K562 (cell line): ENCODE measurements at regions not wholly inside any gene's neighbourhood (a gene's known extent, or its start where the extent isn't known, plus 50 kb on each side); places are given as distances from the start of the nearest gene placed in this dataset.

ENCODE experiments used
- ATAC-seq: fragments of 200-7000 bp; cut with Tn5 transposase; 3 replicates; pipeline ENCODE4 v1.9.1; 2020; ENCODE audit warnings: moderate library complexity
- BruUV-seq: library from RNA; stranded (reverse); fragments of 400-500 nt; replicated peaks from 2 replicates; lab custom pipeline; 2021; lab: Mats Ljungman, UMichigan
- CTCF ChIA-PET: fragments of 300-600 bp; formaldehyde crosslinking; extraction: SDS; loops from one replicate; lab custom pipeline; 2021; ENCODE audit warnings: low intra/inter-chr PET ratio; lab: Yijun Ruan, JAX
- POLR2A ChIA-PET: fragments of 300-600, 350-650 bp; sonication (Branson Sonifier 250); formaldehyde crosslinking; extraction: SDS; loops from one replicate; lab custom pipeline; 2021; ENCODE audit warnings: antibody characterized with exemption, inconsistent platforms; lab: Yijun Ruan, JAX
- DNase-seq, 4 experiments: peaks; one replicate each; pipeline versions ENCODE4 v3.0.0 to v3.0.0-alpha.2; 2011 to 2018; ENCODE audit warnings: low spot score in 3 of 4, mixed read lengths in 3 of 4; ENCODE audit errors: extremely low read depth in 1 of 4
- FAIRE-seq: peaks from 2 replicates; lab custom pipeline; 2011; peaks lifted over from hg19 to GRCh38; lab: Jason Lieb, UNC
- H2AFZ ChIP-seq: 2 replicates; pipeline ENCODE4 v1.6.0; 2011; ENCODE audit warnings: low read depth, low read length, control low read depth, inconsistent platforms
- H3K27ac ChIP-seq: fragments of 200-600 bp; 3 replicates; pipeline ENCODE4 v1.8.0; 2011; ENCODE audit warnings: low read depth, mild to moderate bottlenecking, control low read depth, inconsistent platforms, low read length, moderate library complexity, mixed read lengths; ENCODE audit errors: extremely low read depth
- H3K27me3 ChIP-seq, 2 experiments: fragments of 300-600 bp in 1 of 2; 2 replicates in 1 of 2; 3 replicates in 1 of 2; pipeline versions ENCODE4 v1.6.0 to v1.8.0; 2011; ENCODE audit warnings: inconsistent platforms in 2 of 2, low read length in 2 of 2, mild to moderate bottlenecking in 1 of 2, mixed read lengths in 1 of 2, moderate library complexity in 1 of 2; ENCODE audit not compliant: control insufficient read depth in 2 of 2, insufficient read depth in 2 of 2
- H3K36me3 ChIP-seq: fragments of 300-600 bp; 3 replicates; pipeline ENCODE4 v1.8.0; 2011; ENCODE audit warnings: mild to moderate bottlenecking, low read length, inconsistent platforms; ENCODE audit not compliant: control insufficient read depth, insufficient read depth
- H3K4me1 ChIP-seq, 2 experiments: fragments of 200-600 bp in 1 of 2; replicated peaks in 1 of 2; 2 replicates in 1 of 2; 3 replicates in 1 of 2; pipeline versions ENCODE4 v1.5.1 to v1.8.0; 2011; ENCODE audit warnings: inconsistent platforms in 2 of 2, low read length in 2 of 2, mild to moderate bottlenecking in 1 of 2, mixed read lengths in 1 of 2, moderate library complexity in 1 of 2; ENCODE audit not compliant: control insufficient read depth in 2 of 2, insufficient read depth in 2 of 2
- H3K4me2 ChIP-seq: 2 replicates; pipeline ENCODE4 v1.6.1; 2011; ENCODE audit warnings: low read length, control low read depth, inconsistent platforms, mixed read lengths; ENCODE audit not compliant: insufficient read depth
- H3K4me3 ChIP-seq: fragments of 200-600 bp; sonication (generic), shearing (Covaris generic); 2 replicates; pipeline ENCODE4 v1.5.1; 2016; ENCODE audit warnings: control low read depth, inconsistent platforms
- H3K79me2 ChIP-seq: fragments of 200-600 bp; 3 replicates; pipeline ENCODE4 v1.8.0; 2011; ENCODE audit warnings: low read length, inconsistent platforms; ENCODE audit not compliant: control insufficient read depth, insufficient read depth
- H3K9ac ChIP-seq, 2 experiments: 2 replicates each; pipeline versions ENCODE4 v1.6.0 to v1.6.1; 2011; ENCODE audit warnings: low read depth in 2 of 2, low read length in 2 of 2, control low read depth in 1 of 2, inconsistent platforms in 1 of 2, mild to moderate bottlenecking in 1 of 2, mixed read lengths in 1 of 2; ENCODE audit not compliant: insufficient read depth in 1 of 2
- H3K9me1 ChIP-seq: one replicate; pipeline ENCODE4 v1.6.0; 2011; ENCODE audit warnings: inconsistent platforms, mild to moderate bottlenecking, low read length, moderate library complexity; ENCODE audit not compliant: control insufficient read depth, insufficient read depth
- H3K9me3 ChIP-seq: replicated peaks from 2 replicates; pipeline ENCODE4 v1.5.1; 2011; ENCODE audit warnings: low read depth, low read length, inconsistent platforms; ENCODE audit not compliant: control insufficient read depth, insufficient read depth
- H4K20me1 ChIP-seq: replicated peaks from 2 replicates; pipeline ENCODE4 v1.6.1; 2011; ENCODE audit warnings: low read length, inconsistent platforms, mixed read lengths; ENCODE audit not compliant: control insufficient read depth, insufficient read depth
- BCOR ChIP-seq: fragments of 450-650 bp; IDR thresholded peaks from 2 replicates; pipeline ENCODE4 v1.6.1; 2016
- FOXJ2 ChIP-seq: fragments of 200-800 bp; sonication (Bioruptor generic); IDR thresholded peaks from 2 replicates; pipeline ENCODE4 v1.6.1; 2016; ENCODE audit warnings: missing genetic modification characterization, missing compliant biosample characterization
- NFATC3 ChIP-seq: fragments of 450-650 bp; IDR thresholded peaks from 2 replicates; pipeline ENCODE4 v1.6.1; 2017; ENCODE audit warnings: mild to moderate bottlenecking
- RHOXF2B ChIP-seq: fragments of 250-450 bp; sonication (Bioruptor Pico); conservative IDR thresholded peaks from 2 replicates; pipeline ENCODE4 v1.5.1; 2021
- RNF2 ChIP-seq: sonication (generic); IDR thresholded peaks from 2 replicates; pipeline ENCODE4 v1.6.1; 2016
- SNIP1 ChIP-seq: fragments of 450-650 bp; IDR thresholded peaks from 2 replicates; pipeline ENCODE4 v1.7.1; 2017; ENCODE audit warnings: low read depth, mild to moderate bottlenecking
- TAL1 ChIP-seq: fragments of 450-650 bp; IDR thresholded peaks from 2 replicates; pipeline ENCODE4 v1.6.1; 2016; ENCODE audit warnings: mild to moderate bottlenecking
- TOE1 ChIP-seq, 2 experiments: fragments of 450-650 bp in 1 of 2; sonication (generic) in 1 of 2; formaldehyde crosslinking in 1 of 2; IDR thresholded peaks; 2 replicates each; pipeline versions ENCODE4 v1.7.1 to v1.8.0; 2016 to 2022; ENCODE audit warnings: borderline replicate concordance in 2 of 2, mild to moderate bottlenecking in 2 of 2, antibody characterized with exemption in 1 of 2, inconsistent platforms in 1 of 2, low read depth in 1 of 2, missing genetic modification reagents in 1 of 2, moderate library complexity in 1 of 2
- ZFPM2 ChIP-seq: fragments of 250-450 bp; sonication (Bioruptor Pico); IDR thresholded peaks from 2 replicates; pipeline ENCODE4 v1.5.1; 2022; ENCODE audit warnings: mild to moderate bottlenecking
- in situ Hi-C: fragments of 300-500 bp; cut with MboI; formaldehyde crosslinking; loops from 4 replicates; pipeline ENCODE4 v1.15.0; 2018; ENCODE audit warnings: inconsistent platforms, mixed read lengths
- intact Hi-C: fragments of 100-400 bp; cut with micrococcal nuclease; formaldehyde crosslinking; loops from 2 replicates; pipeline ENCODE4 v1.14.2; 2022
- TF ChIP-seq, protein P1 (sequence below): sonication (generic); formaldehyde crosslinking; IDR thresholded peaks from 2 replicates; pipeline ENCODE4 v1.8.1; 2023; ENCODE audit warnings: missing genetic modification reagents, mild to moderate bottlenecking, borderline replicate concordance
- TF ChIP-seq, protein P2 (sequence below): sonication (generic); formaldehyde crosslinking; IDR thresholded peaks from 2 replicates; pipeline ENCODE4 v1.4.0; 2020; ENCODE audit warnings: mild to moderate bottlenecking, missing genetic modification reagents
- TF ChIP-seq, protein P3 (sequence below): fragments of 250-450 bp; sonication (Bioruptor Pico); IDR thresholded peaks from 2 replicates; pipeline ENCODE4 v1.4.0; 2020; ENCODE audit warnings: mild to moderate bottlenecking, moderate library complexity, borderline replicate concordance

DNA sequence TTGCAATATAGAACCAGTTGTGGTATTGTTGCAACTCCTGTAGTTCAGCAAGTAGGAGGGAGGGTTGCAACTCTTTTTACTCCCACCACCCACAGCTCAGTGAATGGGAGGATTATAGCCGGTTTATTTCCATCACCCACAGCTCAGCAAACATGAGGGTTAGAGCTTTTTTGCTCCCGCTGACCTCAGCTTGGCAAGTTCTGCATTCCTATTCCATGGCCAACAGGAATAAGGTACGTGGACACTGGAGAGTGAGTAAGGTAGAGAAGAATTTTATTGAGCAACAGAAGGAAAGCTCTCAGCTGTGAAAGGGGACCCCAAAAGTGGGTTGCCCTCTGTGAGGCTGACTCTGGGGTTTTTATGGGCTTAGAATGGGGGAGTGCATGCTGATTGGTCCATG, 167.1 kb upstream of the SMIM30 start (continued):
- TF ChIP-seq, protein P1, sequence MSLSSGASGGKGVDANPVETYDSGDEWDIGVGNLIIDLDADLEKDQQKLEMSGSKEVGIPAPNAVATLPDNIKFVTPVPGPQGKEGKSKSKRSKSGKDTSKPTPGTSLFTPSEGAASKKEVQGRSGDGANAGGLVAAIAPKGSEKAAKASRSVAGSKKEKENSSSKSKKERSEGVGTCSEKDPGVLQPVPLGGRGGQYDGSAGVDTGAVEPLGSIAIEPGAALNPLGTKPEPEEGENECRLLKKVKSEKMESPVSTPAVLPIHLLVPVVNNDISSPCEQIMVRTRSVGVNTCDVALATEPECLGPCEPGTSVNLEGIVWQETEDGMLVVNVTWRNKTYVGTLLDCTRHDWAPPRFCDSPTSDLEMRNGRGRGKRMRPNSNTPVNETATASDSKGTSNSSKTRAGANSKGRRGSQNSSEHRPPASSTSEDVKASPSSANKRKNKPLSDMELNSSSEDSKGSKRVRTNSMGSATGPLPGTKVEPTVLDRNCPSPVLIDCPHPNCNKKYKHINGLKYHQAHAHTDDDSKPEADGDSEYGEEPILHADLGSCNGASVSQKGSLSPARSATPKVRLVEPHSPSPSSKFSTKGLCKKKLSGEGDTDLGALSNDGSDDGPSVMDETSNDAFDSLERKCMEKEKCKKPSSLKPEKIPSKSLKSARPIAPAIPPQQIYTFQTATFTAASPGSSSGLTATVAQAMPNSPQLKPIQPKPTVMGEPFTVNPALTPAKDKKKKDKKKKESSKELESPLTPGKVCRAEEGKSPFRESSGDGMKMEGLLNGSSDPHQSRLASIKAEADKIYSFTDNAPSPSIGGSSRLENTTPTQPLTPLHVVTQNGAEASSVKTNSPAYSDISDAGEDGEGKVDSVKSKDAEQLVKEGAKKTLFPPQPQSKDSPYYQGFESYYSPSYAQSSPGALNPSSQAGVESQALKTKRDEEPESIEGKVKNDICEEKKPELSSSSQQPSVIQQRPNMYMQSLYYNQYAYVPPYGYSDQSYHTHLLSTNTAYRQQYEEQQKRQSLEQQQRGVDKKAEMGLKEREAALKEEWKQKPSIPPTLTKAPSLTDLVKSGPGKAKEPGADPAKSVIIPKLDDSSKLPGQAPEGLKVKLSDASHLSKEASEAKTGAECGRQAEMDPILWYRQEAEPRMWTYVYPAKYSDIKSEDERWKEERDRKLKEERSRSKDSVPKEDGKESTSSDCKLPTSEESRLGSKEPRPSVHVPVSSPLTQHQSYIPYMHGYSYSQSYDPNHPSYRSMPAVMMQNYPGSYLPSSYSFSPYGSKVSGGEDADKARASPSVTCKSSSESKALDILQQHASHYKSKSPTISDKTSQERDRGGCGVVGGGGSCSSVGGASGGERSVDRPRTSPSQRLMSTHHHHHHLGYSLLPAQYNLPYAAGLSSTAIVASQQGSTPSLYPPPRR (CRISPR knock-in tag) = no peak

DNA sequence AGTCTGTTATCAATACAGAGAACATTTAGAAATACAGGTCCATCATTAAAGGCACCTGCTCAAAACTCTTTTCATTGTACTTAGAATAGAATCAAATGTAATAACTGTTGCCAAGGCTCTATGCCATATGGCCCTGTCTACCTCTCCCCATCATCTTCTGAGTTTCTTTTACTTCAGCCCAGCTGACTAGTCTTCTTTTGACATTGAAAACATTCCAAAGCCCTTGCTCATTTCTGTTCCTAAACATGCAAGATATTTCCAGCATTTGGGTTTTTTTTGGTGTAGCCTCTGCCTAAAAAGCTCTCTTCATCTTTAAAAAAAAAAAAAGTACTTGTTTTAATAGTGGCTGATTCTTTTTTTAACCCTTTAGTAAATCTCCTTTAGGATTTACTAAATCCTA, 165.5 kb upstream of the SMIM30 start:
- ChIA-PET CTCF (no interaction called here), POLR2A (no interaction called here)
- Histone ChIP-seq H3K36me3 (no peaks in the 10 kb centered on the region), H3K4me2 (no peak overlapping the region), H3K27me3 (no peaks in the 10 kb centered on the region), H3K9ac (no peak overlapping the region), H3K79me2 (no peaks in the 10 kb centered on the region), H3K27ac (no peak overlapping the region), H2AFZ (no peak overlapping the region), H3K4me3 (no peak overlapping the region), H3K4me1 (no peaks in the 10 kb centered on the region; a peak in 1 of 5 replicates), H4K20me1 (no peaks in the 10 kb centered on the region), H3K9me1 (no peaks in the 10 kb centered on the region), H3K9me3 (no peaks in the 10 kb centered on the region)
- DNase-seq (no peak), ATAC-seq (no peak), FAIRE-seq (no peak)
- in situ Hi-C loops (no loop called here), intact Hi-C loops (no loop called here)
- no TSS peak for BruUV-seq
- TF ChIP-seq ZFPM2 (CRISPR knock-in tag) = no peak
- no peak for TF ChIP-seq TOE1 (IDR thresholded peaks at IDR 0.05; ENCODE audit: borderline replicate concordance)
- no peak for TF ChIP-seq TOE1 (CRISPR knock-in tag; IDR thresholded peaks at IDR 0.05; ENCODE audit: borderline replicate concordance, low read depth)
- TF ChIP-seq, protein P2, sequence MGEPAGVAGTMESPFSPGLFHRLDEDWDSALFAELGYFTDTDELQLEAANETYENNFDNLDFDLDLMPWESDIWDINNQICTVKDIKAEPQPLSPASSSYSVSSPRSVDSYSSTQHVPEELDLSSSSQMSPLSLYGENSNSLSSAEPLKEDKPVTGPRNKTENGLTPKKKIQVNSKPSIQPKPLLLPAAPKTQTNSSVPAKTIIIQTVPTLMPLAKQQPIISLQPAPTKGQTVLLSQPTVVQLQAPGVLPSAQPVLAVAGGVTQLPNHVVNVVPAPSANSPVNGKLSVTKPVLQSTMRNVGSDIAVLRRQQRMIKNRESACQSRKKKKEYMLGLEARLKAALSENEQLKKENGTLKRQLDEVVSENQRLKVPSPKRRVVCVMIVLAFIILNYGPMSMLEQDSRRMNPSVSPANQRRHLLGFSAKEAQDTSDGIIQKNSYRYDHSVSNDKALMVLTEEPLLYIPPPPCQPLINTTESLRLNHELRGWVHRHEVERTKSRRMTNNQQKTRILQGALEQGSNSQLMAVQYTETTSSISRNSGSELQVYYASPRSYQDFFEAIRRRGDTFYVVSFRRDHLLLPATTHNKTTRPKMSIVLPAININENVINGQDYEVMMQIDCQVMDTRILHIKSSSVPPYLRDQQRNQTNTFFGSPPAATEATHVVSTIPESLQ = no peak
- TF ChIP-seq RHOXF2B (CRISPR knock-in tag) = no peak
- TF ChIP-seq NFATC3 = no peak
- TF ChIP-seq SNIP1 = no peak
- TF ChIP-seq BCOR = no peak
- TF ChIP-seq, protein P3, sequence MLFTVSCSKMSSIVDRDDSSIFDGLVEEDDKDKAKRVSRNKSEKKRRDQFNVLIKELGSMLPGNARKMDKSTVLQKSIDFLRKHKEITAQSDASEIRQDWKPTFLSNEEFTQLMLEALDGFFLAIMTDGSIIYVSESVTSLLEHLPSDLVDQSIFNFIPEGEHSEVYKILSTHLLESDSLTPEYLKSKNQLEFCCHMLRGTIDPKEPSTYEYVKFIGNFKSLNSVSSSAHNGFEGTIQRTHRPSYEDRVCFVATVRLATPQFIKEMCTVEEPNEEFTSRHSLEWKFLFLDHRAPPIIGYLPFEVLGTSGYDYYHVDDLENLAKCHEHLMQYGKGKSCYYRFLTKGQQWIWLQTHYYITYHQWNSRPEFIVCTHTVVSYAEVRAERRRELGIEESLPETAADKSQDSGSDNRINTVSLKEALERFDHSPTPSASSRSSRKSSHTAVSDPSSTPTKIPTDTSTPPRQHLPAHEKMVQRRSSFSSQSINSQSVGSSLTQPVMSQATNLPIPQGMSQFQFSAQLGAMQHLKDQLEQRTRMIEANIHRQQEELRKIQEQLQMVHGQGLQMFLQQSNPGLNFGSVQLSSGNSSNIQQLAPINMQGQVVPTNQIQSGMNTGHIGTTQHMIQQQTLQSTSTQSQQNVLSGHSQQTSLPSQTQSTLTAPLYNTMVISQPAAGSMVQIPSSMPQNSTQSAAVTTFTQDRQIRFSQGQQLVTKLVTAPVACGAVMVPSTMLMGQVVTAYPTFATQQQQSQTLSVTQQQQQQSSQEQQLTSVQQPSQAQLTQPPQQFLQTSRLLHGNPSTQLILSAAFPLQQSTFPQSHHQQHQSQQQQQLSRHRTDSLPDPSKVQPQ = no peak
- no peak for TF ChIP-seq FOXJ2
- no peak for TF ChIP-seq RNF2
- TF ChIP-seq TAL1 = no peak
